ENCODE measurements at regions not wholly inside any gene's neighbourhood (a gene's known extent, or its start where the extent isn't known, plus 50 kb on each side); places are given as distances from the start of the nearest gene placed in this dataset.

DNA sequence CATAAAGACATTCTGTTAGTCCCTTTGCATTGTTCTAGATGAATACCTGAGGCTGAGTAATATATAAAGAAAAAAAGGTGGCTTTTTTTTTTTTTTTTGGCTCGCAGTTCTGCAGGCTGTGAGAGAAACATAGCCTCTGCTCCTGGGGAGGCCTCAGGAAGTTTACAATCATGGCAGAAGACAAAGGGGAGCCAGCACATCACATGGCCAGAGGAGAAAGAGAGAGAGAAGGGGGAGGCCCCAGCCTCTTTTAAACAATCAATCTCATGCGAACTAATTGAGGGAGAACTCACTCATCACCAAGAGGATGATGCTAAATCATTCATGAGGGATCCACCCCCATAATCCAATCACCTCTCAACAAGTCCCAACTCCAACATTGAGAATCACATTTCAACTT is 364.0 kb upstream of the EPHA5 start:
- Histone ChIP-seq H3K4me3 (no peak overlapping the region), H3K4me1 (no peaks in the 10 kb centered on the region), H3K27me3 (no peaks in the 10 kb centered on the region), H3K27ac (no peak overlapping the region), H3K36me3 (replicated peaks in 1 of 2; ENCODE audit: insufficient read depth in 1 of 2, low read depth in 2 of 2) (no peaks in the 10 kb centered on the region), H3K9me3 (no peaks in the 10 kb centered on the region)
- intact Hi-C loops (cut with DNase I): no loop called here
- DNase-seq: no peak
- WGBS, 2 donors: 13 to 42% methylated on average over 2 of the region's 2 CpGs
- ATAC-seq: no peak
- TF ChIP-seq POLR2A (IDR thresholded peaks at IDR 0.05): no peak
- TF ChIP-seq, protein P1, sequence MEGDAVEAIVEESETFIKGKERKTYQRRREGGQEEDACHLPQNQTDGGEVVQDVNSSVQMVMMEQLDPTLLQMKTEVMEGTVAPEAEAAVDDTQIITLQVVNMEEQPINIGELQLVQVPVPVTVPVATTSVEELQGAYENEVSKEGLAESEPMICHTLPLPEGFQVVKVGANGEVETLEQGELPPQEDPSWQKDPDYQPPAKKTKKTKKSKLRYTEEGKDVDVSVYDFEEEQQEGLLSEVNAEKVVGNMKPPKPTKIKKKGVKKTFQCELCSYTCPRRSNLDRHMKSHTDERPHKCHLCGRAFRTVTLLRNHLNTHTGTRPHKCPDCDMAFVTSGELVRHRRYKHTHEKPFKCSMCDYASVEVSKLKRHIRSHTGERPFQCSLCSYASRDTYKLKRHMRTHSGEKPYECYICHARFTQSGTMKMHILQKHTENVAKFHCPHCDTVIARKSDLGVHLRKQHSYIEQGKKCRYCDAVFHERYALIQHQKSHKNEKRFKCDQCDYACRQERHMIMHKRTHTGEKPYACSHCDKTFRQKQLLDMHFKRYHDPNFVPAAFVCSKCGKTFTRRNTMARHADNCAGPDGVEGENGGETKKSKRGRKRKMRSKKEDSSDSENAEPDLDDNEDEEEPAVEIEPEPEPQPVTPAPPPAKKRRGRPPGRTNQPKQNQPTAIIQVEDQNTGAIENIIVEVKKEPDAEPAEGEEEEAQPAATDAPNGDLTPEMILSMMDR (IDR thresholded peaks at IDR 0.05): no peak

- Histone ChIP-seq H3K27me3 (no peaks in the 10 kb centered on the region), H3K4me1 (no peaks in the 10 kb centered on the region), H3K27ac (no peak overlapping the region), H3K36me3 (replicated peaks in 1 of 2; ENCODE audit: insufficient read depth in 1 of 2, low read depth in 2 of 2) (no peaks in the 10 kb centered on the region), H3K9me3 (no peaks in the 10 kb centered on the region), H3K4me3 (no peak overlapping the region)
- ATAC-seq: no peak
- TF ChIP-seq POLR2A (IDR thresholded peaks at IDR 0.05): no peak
- intact Hi-C loops (cut with DNase I): no loop called here
- WGBS, 2 donors: 65 to 70% methylated on average over 2 of the region's 2 CpGs
- no peak for DNase-seq
These were observed 362.3 kb upstream of the EPHA5 start for GRCh38 chr4:66032571-66032970.

DNA sequence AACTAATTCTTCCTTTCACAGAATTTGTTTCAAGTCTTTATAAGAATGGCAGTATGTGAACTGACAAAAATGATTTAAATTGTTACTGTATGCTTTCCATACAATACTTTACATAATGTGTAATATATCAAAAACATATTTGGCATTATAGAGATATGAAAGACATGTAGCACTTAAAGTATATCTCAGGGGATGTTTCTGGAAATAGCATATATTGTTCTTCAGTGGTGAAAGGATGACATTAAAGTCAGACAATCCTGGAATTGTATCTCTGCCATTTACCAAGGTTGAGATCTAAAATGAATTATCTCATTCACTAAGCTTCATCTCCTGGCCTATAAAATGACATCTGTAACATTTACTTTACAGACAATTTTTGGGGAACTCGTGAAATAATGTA is 358.4 kb upstream of the EPHA5 start:
- DNase-seq (no peak), ATAC-seq (no peak)
- H3K27me3 ChIP-seq: no peaks in the 10 kb centered on the region
- TF ChIP-seq, protein P1 (IDR thresholded peaks at IDR 0.05): no peak
- TF ChIP-seq POLR2A (IDR thresholded peaks at IDR 0.05): no peak
- H3K4me3 ChIP-seq: no peak overlapping the region
- H3K9me3 ChIP-seq: no peaks in the 10 kb centered on the region
- H3K4me1 ChIP-seq: no peaks in the 10 kb centered on the region
- WGBS, 2 donors: 58 to 60% methylated on average over 1 of the region's 1 CpG
- no peaks in the 10 kb centered on the region for H3K36me3 ChIP-seq (replicated peaks in 1 of 2; ENCODE audit: insufficient read depth in 1 of 2, low read depth in 2 of 2)
- H3K27ac ChIP-seq: no peak overlapping the region
- intact Hi-C loops (cut with DNase I): no loop called here

GRCh38 chr4:66023061-66023460 is 352.8 kb upstream of the EPHA5 start:
- TF ChIP-seq, protein P1 (IDR thresholded peaks at IDR 0.05): no peak
- TF ChIP-seq POLR2A (IDR thresholded peaks at IDR 0.05): no peak
- WGBS, 2 donors: 24 to 28% methylated on average over 1 of the region's 1 CpG
- Histone ChIP-seq H3K36me3 (replicated peaks in 1 of 2; ENCODE audit: insufficient read depth in 1 of 2, low read depth in 2 of 2) (no peaks in the 10 kb centered on the region), H3K9me3 (no peaks in the 10 kb centered on the region), H3K4me3 (no peak overlapping the region), H3K27me3 (no peaks in the 10 kb centered on the region), H3K4me1 (no peaks in the 10 kb centered on the region), H3K27ac (no peak overlapping the region)
- no peak for DNase-seq
- ATAC-seq: no peak
- intact Hi-C loops (cut with DNase I): no loop called here

DNA sequence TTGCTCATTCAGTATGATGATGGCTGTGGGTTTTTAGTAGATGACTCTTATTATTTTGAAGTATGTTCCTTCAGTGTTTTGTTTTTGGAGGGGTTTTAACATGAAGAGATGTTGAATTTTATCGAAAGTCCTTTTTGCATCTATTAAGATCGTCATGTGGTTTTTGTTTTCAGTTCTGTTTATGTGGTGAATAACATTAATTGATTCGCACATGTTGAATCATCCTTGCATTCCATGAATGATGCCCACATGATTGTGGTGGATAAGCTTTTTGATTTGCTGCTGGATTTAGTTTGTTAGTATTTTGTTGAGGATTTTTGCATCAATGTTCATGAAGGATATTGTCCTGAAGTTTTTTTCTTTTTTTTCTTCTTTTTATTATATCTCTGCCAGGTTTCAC is 347.4 kb upstream of the EPHA5 start:
- Histone ChIP-seq H3K27me3 (no peaks in the 10 kb centered on the region), H3K36me3 (replicated peaks in 1 of 2; ENCODE audit: insufficient read depth in 1 of 2, low read depth in 2 of 2) (no peaks in the 10 kb centered on the region), H3K9me3 (peaks cover 0 to 11% (median 0%) of the 10 kb centered on the region in 3 donors), H3K4me3 (no peak overlapping the region), H3K4me1 (no peaks in the 10 kb centered on the region), H3K27ac (no peak overlapping the region)
- WGBS, 2 donors: 75 to 78% methylated on average over 3 of the region's 3 CpGs
- intact Hi-C loops (cut with DNase I): no loop called here
- DNase-seq (no peak), ATAC-seq (no peak)
- TF ChIP-seq, protein P1 (IDR thresholded peaks at IDR 0.05): no peak
- no peak for TF ChIP-seq POLR2A (IDR thresholded peaks at IDR 0.05)
